Astrocyte of the cerebellum (primary cell): ENCODE measurements at regions not wholly inside any gene's neighbourhood (a gene's known extent, or its start where the extent isn't known, plus 50 kb on each side); places are given as distances from the start of the nearest gene placed in this dataset.

ENCODE experiments used
- DNase-seq: peaks from one replicate; pipeline ENCODE4 v3.0.0-alpha.2; 2011; ENCODE audit warnings: low read depth
- H3K4me3 ChIP-seq: 2 replicates; pipeline ENCODE4 v1.5.1; 2011; ENCODE audit warnings: mild to moderate bottlenecking, low read depth, low read length, moderate library complexity
- CTCF ChIP-seq: IDR thresholded peaks from 2 replicates; pipeline ENCODE4 v1.5.1; 2012; ENCODE audit warnings: low read length, low read depth, moderate library complexity, mild to moderate bottlenecking; ENCODE audit errors: missing control alignments
- in situ Hi-C: cut with HindIII; loops from 2 replicates; pipeline ENCODE4 v1.10.0; 2017; ENCODE audit warnings: low sequenced_read_pairs

- DNase-seq = no peak
- in situ Hi-C loops = no loop called here
- TF ChIP-seq CTCF = no peak
These were observed 267.4 kb upstream of the NRXN1 start for GRCh38 chr2:51299370-51299769.

GRCh38 chr2:51297488-51297887 is 265.6 kb upstream of the NRXN1 start:
- no peak for DNase-seq
- in situ Hi-C loops = no loop called here
- no peak for TF ChIP-seq CTCF
- no peak overlapping the region for H3K4me3 ChIP-seq

More at GRCh38 chr2:51299370-51299769, 267.4 kb upstream of the NRXN1 start:
- H3K4me3 ChIP-seq = no peak overlapping the region

GRCh38 chr2:51293566-51294200 is 261.8 kb upstream of the NRXN1 start:
- in situ Hi-C loops = no loop called here
- no peak for TF ChIP-seq CTCF
- H3K4me3 ChIP-seq = no peak overlapping the region
- no peak for DNase-seq

GRCh38 chr2:51291762-51292551 is 260.0 kb upstream of the NRXN1 start:
- in situ Hi-C loops = no loop called here
- no peak for DNase-seq
- no peak overlapping the region for H3K4me3 ChIP-seq
- no peak for TF ChIP-seq CTCF

- no peak for DNase-seq
- no peak overlapping the region for H3K4me3 ChIP-seq
- in situ Hi-C loops = no loop called here
- TF ChIP-seq CTCF = no peak
These were observed 258.8 kb upstream of the NRXN1 start for GRCh38 chr2:51290725-51291124.

GRCh38 chr2:51289045-51289444 is 257.1 kb upstream of the NRXN1 start:
- DNase-seq = no peak
- no peak for TF ChIP-seq CTCF
- in situ Hi-C loops = loop anchor here (5.0 kb wide), 1 partner anchor 67 kb away; no protein-coding TSS in a partner anchor
- H3K4me3 ChIP-seq = no peak overlapping the region
